ENCODE measurements at regions not wholly inside any gene's neighbourhood (a gene's known extent, or its start where the extent isn't known, plus 50 kb on each side); places are given as distances from the start of the nearest gene placed in this dataset.

GRCh38 chrX:13469963-13470684, 99.3 kb upstream of the EGFL6 start:
- ChIA-PET CTCF (ENCODE audit: partially characterized antibody) (no interaction called here), POLR2A (ENCODE audit: partially characterized antibody) (no interaction called here)
- H3K36me3 Mint-ChIP-seq, result no peaks in the 10 kb centered on the region
- intact Hi-C loops (cut with micrococcal nuclease), result no loop called here
- H3K27ac Mint-ChIP-seq, result no peak overlapping the region
- H3K27me3 Mint-ChIP-seq, result no peaks in the 10 kb centered on the region
- peaks cover 0 to under 1% (median 0%) of the 10 kb centered on the region in 8 donors for H3K9me3 Mint-ChIP-seq
- no peak for DNase-seq
- no peak overlapping the region for H3K27ac ChIP-seq (ENCODE audit: low read depth, low read length)
- H3K4me1 ChIP-seq (ENCODE audit: insufficient read depth, low read length), result peaks cover 19% of the 10 kb centered on the region
- no peaks in the 10 kb centered on the region for H3K9me3 ChIP-seq (ENCODE audit: control insufficient read depth in 1 of 2, low read length in 2 of 2)
- no peaks in the 10 kb centered on the region for H3K27me3 ChIP-seq (ENCODE audit: insufficient read depth, low read length)
- no peaks in the 10 kb centered on the region for H3K36me3 ChIP-seq (ENCODE audit: insufficient read depth, low read length)
- H3K4me1 Mint-ChIP-seq, result peaks cover 8 to 28% (median 17%) of the 10 kb centered on the region in 4 donors
- no peak overlapping the region for H3K4me3 Mint-ChIP-seq
- H3K4me3 ChIP-seq (ENCODE audit: low read length in 2 of 2), result no peak overlapping the region

- Histone ChIP-seq H3K36me3 (ENCODE audit: insufficient read depth, low read length) (no peaks in the 10 kb centered on the region), H3K27ac (ENCODE audit: low read depth, low read length) (no peak overlapping the region), H3K9me3 (ENCODE audit: control insufficient read depth in 1 of 2, low read length in 2 of 2) (no peaks in the 10 kb centered on the region), H3K27me3 (ENCODE audit: insufficient read depth, low read length) (no peaks in the 10 kb centered on the region), H3K4me1 (ENCODE audit: insufficient read depth, low read length) (peaks cover 6% of the 10 kb centered on the region), H3K4me3 (ENCODE audit: low read length in 2 of 2) (no peak overlapping the region)
- ChIA-PET POLR2A (ENCODE audit: partially characterized antibody) (no interaction called here), CTCF (ENCODE audit: partially characterized antibody) (no interaction called here)
- intact Hi-C loops (cut with micrococcal nuclease), result no loop called here
- Mint-ChIP-seq H3K9me3 (peaks cover 0 to 11% (median 2%) of the 10 kb centered on the region in 8 donors), H3K27ac (no peak overlapping the region), H3K4me1 (peaks cover 3 to 13% (median 5%) of the 10 kb centered on the region in 4 donors), H3K27me3 (no peaks in the 10 kb centered on the region), H3K36me3 (no peaks in the 10 kb centered on the region), H3K4me3 (no peak overlapping the region)
- no peak for DNase-seq
These were observed 101.3 kb upstream of the EGFL6 start for GRCh38 chrX:13468096-13468495.

- H3K27me3 ChIP-seq (ENCODE audit: insufficient read depth, low read length), result no peaks in the 10 kb centered on the region
- Mint-ChIP-seq H3K27ac (no peak overlapping the region), H3K4me3 (no peak overlapping the region), H3K4me1 (peaks cover 0 to 10% (median 1%) of the 10 kb centered on the region in 4 donors), H3K27me3 (no peaks in the 10 kb centered on the region), H3K9me3 (peaks cover 4 to 15% (median 7%) of the 10 kb centered on the region in 8 donors), H3K36me3 (no peaks in the 10 kb centered on the region)
- ChIA-PET POLR2A (ENCODE audit: partially characterized antibody) (no interaction called here), CTCF (ENCODE audit: partially characterized antibody) (interaction anchor here (0.9 kb wide), 1 partner anchor 21 kb away, joined by 5 read pairs; no protein-coding TSS in a partner anchor)
- no peaks in the 10 kb centered on the region for H3K9me3 ChIP-seq (ENCODE audit: control insufficient read depth in 1 of 2, low read length in 2 of 2)
- no peak for DNase-seq
- H3K4me3 ChIP-seq (ENCODE audit: low read length in 2 of 2), result no peak overlapping the region
- peaks cover 6% of the 10 kb centered on the region for H3K4me1 ChIP-seq (ENCODE audit: insufficient read depth, low read length)
- H3K27ac ChIP-seq (ENCODE audit: low read depth, low read length), result no peak overlapping the region
- H3K36me3 ChIP-seq (ENCODE audit: insufficient read depth, low read length), result no peaks in the 10 kb centered on the region
- intact Hi-C loops (cut with micrococcal nuclease), result no loop called here
These were observed 102.2 kb upstream of the EGFL6 start for GRCh38 chrX:13467243-13467642.

GRCh38 chrX:13464599-13465275, 104.7 kb upstream of the EGFL6 start:
- no peak overlapping the region for H3K4me3 Mint-ChIP-seq
- POLR2A ChIA-PET (ENCODE audit: partially characterized antibody), result no interaction called here
- no peaks in the 10 kb centered on the region for H3K27me3 Mint-ChIP-seq
- intact Hi-C loops (cut with micrococcal nuclease), result no loop called here
- no peak for DNase-seq
- Histone ChIP-seq H3K4me3 (ENCODE audit: low read length in 2 of 2) (no peak overlapping the region), H3K4me1 (ENCODE audit: insufficient read depth, low read length) (no peaks in the 10 kb centered on the region), H3K9me3 (ENCODE audit: control insufficient read depth in 1 of 2, low read length in 2 of 2) (no peaks in the 10 kb centered on the region), H3K36me3 (ENCODE audit: insufficient read depth, low read length) (no peaks in the 10 kb centered on the region), H3K27me3 (ENCODE audit: insufficient read depth, low read length) (no peaks in the 10 kb centered on the region), H3K27ac (ENCODE audit: low read depth, low read length) (no peak overlapping the region)
- peaks cover 4 to 15% (median 7%) of the 10 kb centered on the region in 8 donors for H3K9me3 Mint-ChIP-seq
- peak overlapping the region in 1 of 7 donors; percentile 10 for H3K27ac Mint-ChIP-seq
- CTCF ChIA-PET (ENCODE audit: partially characterized antibody), result no interaction called here
- no peaks in the 10 kb centered on the region for H3K36me3 Mint-ChIP-seq
- no peaks in the 10 kb centered on the region for H3K4me1 Mint-ChIP-seq

- Histone ChIP-seq H3K4me3 (ENCODE audit: low read length in 2 of 2) (no peak overlapping the region), H3K4me1 (ENCODE audit: insufficient read depth, low read length) (no peaks in the 10 kb centered on the region), H3K27me3 (ENCODE audit: insufficient read depth, low read length) (no peaks in the 10 kb centered on the region), H3K9me3 (ENCODE audit: control insufficient read depth in 1 of 2, low read length in 2 of 2) (no peaks in the 10 kb centered on the region), H3K36me3 (ENCODE audit: insufficient read depth, low read length) (no peaks in the 10 kb centered on the region), H3K27ac (ENCODE audit: low read depth, low read length) (no peak overlapping the region)
- Mint-ChIP-seq H3K9me3 (peaks cover 4 to 15% (median 7%) of the 10 kb centered on the region in 8 donors), H3K4me3 (no peak overlapping the region), H3K36me3 (no peaks in the 10 kb centered on the region), H3K4me1 (no peaks in the 10 kb centered on the region), H3K27me3 (no peaks in the 10 kb centered on the region), H3K27ac (no peak overlapping the region)
- ChIA-PET CTCF (ENCODE audit: partially characterized antibody) (no interaction called here), POLR2A (ENCODE audit: partially characterized antibody) (no interaction called here)
- intact Hi-C loops (cut with micrococcal nuclease), result no loop called here
- no peak for DNase-seq
These were observed 105.8 kb upstream of the EGFL6 start for GRCh38 chrX:13463608-13464007.

- H3K36me3 Mint-ChIP-seq, result no peaks in the 10 kb centered on the region
- H3K36me3 ChIP-seq (ENCODE audit: insufficient read depth, low read length), result no peaks in the 10 kb centered on the region
- H3K27ac ChIP-seq (ENCODE audit: low read depth, low read length), result no peak overlapping the region
- H3K27ac Mint-ChIP-seq, result no peak overlapping the region
- H3K4me1 ChIP-seq (ENCODE audit: insufficient read depth, low read length), result no peaks in the 10 kb centered on the region
- intact Hi-C loops (cut with micrococcal nuclease), result no loop called here
- H3K9me3 Mint-ChIP-seq, result peaks cover 0 to 6% (median 0%) of the 10 kb centered on the region in 8 donors
- H3K27me3 ChIP-seq (ENCODE audit: insufficient read depth, low read length), result no peaks in the 10 kb centered on the region
- H3K9me3 ChIP-seq (ENCODE audit: control insufficient read depth in 1 of 2, low read length in 2 of 2), result no peaks in the 10 kb centered on the region
- no peak for DNase-seq
- POLR2A ChIA-PET (ENCODE audit: partially characterized antibody), result no interaction called here
- no peaks in the 10 kb centered on the region for H3K4me1 Mint-ChIP-seq
- no peak overlapping the region for H3K4me3 ChIP-seq (ENCODE audit: low read length in 2 of 2)
- CTCF ChIA-PET (ENCODE audit: partially characterized antibody), result no interaction called here
- no peaks in the 10 kb centered on the region for H3K27me3 Mint-ChIP-seq
- no peak overlapping the region for H3K4me3 Mint-ChIP-seq
These were observed 117.1 kb upstream of the EGFL6 start for GRCh38 chrX:13452283-13452682.

- H3K4me3 Mint-ChIP-seq, result no peak overlapping the region
- CTCF ChIA-PET (ENCODE audit: partially characterized antibody), result no interaction called here
- POLR2A ChIA-PET (ENCODE audit: partially characterized antibody), result no interaction called here
These were observed 120.0 kb upstream of the EGFL6 start for GRCh38 chrX:13449441-13449840.

More at GRCh38 chrX:13449441-13449840, 120.0 kb upstream of the EGFL6 start:
- Histone ChIP-seq H3K4me1 (ENCODE audit: insufficient read depth, low read length) (no peaks in the 10 kb centered on the region), H3K27me3 (ENCODE audit: insufficient read depth, low read length) (no peaks in the 10 kb centered on the region), H3K27ac (ENCODE audit: low read depth, low read length) (no peak overlapping the region), H3K36me3 (ENCODE audit: insufficient read depth, low read length) (no peaks in the 10 kb centered on the region), H3K4me3 (ENCODE audit: low read length in 2 of 2) (no peak overlapping the region), H3K9me3 (ENCODE audit: control insufficient read depth in 1 of 2, low read length in 2 of 2) (no peaks in the 10 kb centered on the region)
- Mint-ChIP-seq H3K4me1 (no peaks in the 10 kb centered on the region), H3K36me3 (no peaks in the 10 kb centered on the region), H3K27ac (no peak overlapping the region), H3K9me3 (peaks cover 0 to 7% (median 0%) of the 10 kb centered on the region in 8 donors), H3K27me3 (no peaks in the 10 kb centered on the region)
- DNase-seq, result no peak
- intact Hi-C loops (cut with micrococcal nuclease), result no loop called here

All from CD4-positive, alpha-beta memory T cell (primary cell).